H1 (cell line): ENCODE measurements at regions not wholly inside any gene's neighbourhood (a gene's known extent, or its start where the extent isn't known, plus 50 kb on each side); places are given as distances from the start of the nearest gene placed in this dataset.

Source experiments
- CTCF ChIA-PET: fragments of 300-600 bp; sonication (Branson Sonifier 250); formaldehyde crosslinking; loops from one replicate; lab custom pipeline; 2021; ENCODE audit not compliant: partially characterized antibody; lab: Charles Lee
- POLR2A ChIA-PET: fragments of 300-600 bp; sonication (Branson Sonifier 250); formaldehyde crosslinking; loops from one replicate; lab custom pipeline; 2021; ENCODE audit warnings: inconsistent platforms; ENCODE audit not compliant: partially characterized antibody; lab: Charles Lee
- DNase-seq, 2 experiments: peaks; one replicate each; pipeline versions ENCODE4 v3.0.0 to v3.0.0-alpha.2; 2010 to 2022; ENCODE audit warnings: low spot score in 2 of 2, low read depth in 1 of 2, mixed read lengths in 1 of 2
- FAIRE-seq: peaks from 2 replicates; lab custom pipeline; 2011; peaks lifted over from hg19 to GRCh38; lab: Jason Lieb, UNC
- H2AFZ ChIP-seq: 2 replicates; pipeline ENCODE4 v1.8.1; 2012; ENCODE audit warnings: low read length, inconsistent platforms
- H2AK5ac ChIP-seq: 2 replicates; pipeline ENCODE4 v1.6.1; 2013; ENCODE audit warnings: low read depth, low read length
- H2BK120ac ChIP-seq: replicated peaks from 2 replicates; pipeline ENCODE3; 2013; ENCODE audit warnings: low read depth, low read length, inconsistent platforms
- H2BK12ac ChIP-seq: 2 replicates; pipeline ENCODE4 v1.6.1; 2013; ENCODE audit warnings: low read depth, low read length
- H2BK15ac ChIP-seq: 2 replicates; pipeline ENCODE4 v1.6.1; 2013; ENCODE audit warnings: low read length
- H2BK20ac ChIP-seq: 2 replicates; pipeline ENCODE4 v1.6.1; 2013; ENCODE audit warnings: low read length
- H2BK5ac ChIP-seq: 2 replicates; pipeline ENCODE4 v1.6.1; 2013; ENCODE audit warnings: low read depth, low read length
- H3K14ac ChIP-seq: 2 replicates; pipeline ENCODE4 v1.6.1; 2013; ENCODE audit warnings: inconsistent platforms; ENCODE audit not compliant: insufficient read length
- H3K18ac ChIP-seq: 2 replicates; pipeline ENCODE4 v1.6.1; 2013; ENCODE audit warnings: low read length; ENCODE audit errors: extremely low read depth
- H3K23ac ChIP-seq: 2 replicates; pipeline ENCODE4 v1.6.1; 2013; ENCODE audit warnings: inconsistent platforms; ENCODE audit not compliant: insufficient read length
- H3K23me2 ChIP-seq: 2 replicates; pipeline ENCODE4 v1.6.1; 2013; ENCODE audit warnings: low read depth, low read length
- H3K27ac ChIP-seq: 2 replicates; pipeline ENCODE4 v1.6.1; 2011; ENCODE audit warnings: low read depth, low read length, inconsistent platforms
- H3K27me3 ChIP-seq, 4 experiments: replicated peaks in 1 of 4; 1 replicate in 1 of 4; 2 replicates in 3 of 4; pipeline versions ENCODE4 v1.6.1 to v1.8.1; 2011 to 2013; ENCODE audit warnings: low read length in 3 of 4, mild to moderate bottlenecking in 3 of 4, inconsistent platforms in 2 of 4, mixed read lengths in 2 of 4, moderate library complexity in 1 of 4; ENCODE audit not compliant: control insufficient read depth in 3 of 4, insufficient read depth in 3 of 4; ENCODE audit errors: extremely low read depth in 1 of 4
- H3K36me3 ChIP-seq, 4 experiments: 2 replicates each; pipeline versions ENCODE4 v1.6.1 to v1.8.1; 2011 to 2013; ENCODE audit warnings: mild to moderate bottlenecking in 4 of 4, low read length in 3 of 4, moderate library complexity in 2 of 4, control low read depth in 1 of 4, inconsistent platforms in 1 of 4; ENCODE audit not compliant: insufficient read depth in 4 of 4, control insufficient read depth in 2 of 4
- H3K4ac ChIP-seq: replicated peaks from 2 replicates; pipeline ENCODE3; 2013; ENCODE audit warnings: low read length, low read depth, mixed read lengths, inconsistent platforms; ENCODE audit not compliant: insufficient read length
- H3K4me1 ChIP-seq, 4 experiments: replicated peaks in 1 of 4; 1 replicate in 1 of 4; 2 replicates in 3 of 4; pipeline versions ENCODE4 v1.6.1 to v1.8.1; 2011 to 2013; ENCODE audit warnings: low read length in 3 of 4, inconsistent platforms in 2 of 4, mixed read lengths in 1 of 4; ENCODE audit not compliant: insufficient read depth in 4 of 4, control insufficient read depth in 3 of 4
- H3K4me2 ChIP-seq, 2 experiments: 2 replicates each; pipeline versions ENCODE4 v1.6.1 to v1.8.1; 2011 to 2013; ENCODE audit warnings: low read depth in 2 of 2, low read length in 2 of 2, control low read depth in 1 of 2, inconsistent platforms in 1 of 2, mild to moderate bottlenecking in 1 of 2; ENCODE audit not compliant: insufficient read depth in 1 of 2
- H3K4me3 ChIP-seq, 4 experiments: fragments of 200-600, 300-600 bp in 1 of 4; sonication (generic), shearing (Covaris generic), sonication (Bioruptor Twin) in 1 of 4; 2 replicates each; pipeline versions ENCODE4 v1.5.1 to v1.8.1; 2011 to 2016; ENCODE audit warnings: low read length in 4 of 4, low read depth in 3 of 4, control low read depth in 2 of 4, inconsistent platforms in 2 of 4, mild to moderate bottlenecking in 2 of 4, mixed read lengths in 1 of 4, moderate library complexity in 1 of 4; ENCODE audit not compliant: insufficient read depth in 2 of 4; ENCODE audit errors: extremely low read depth in 1 of 4
- H3K56ac ChIP-seq: replicated peaks from 2 replicates; pipeline ENCODE3; 2013; ENCODE audit warnings: low read depth, mild to moderate bottlenecking, mixed read lengths, low read length, inconsistent platforms; ENCODE audit not compliant: insufficient read length
- H3K79me1 ChIP-seq: 2 replicates; pipeline ENCODE4 v1.6.1; 2013; ENCODE audit warnings: low read depth, low read length, control low read depth
- H3K79me2 ChIP-seq, 2 experiments: 2 replicates each; pipeline versions ENCODE4 v1.6.1 to v1.8.1; 2012 to 2013; ENCODE audit warnings: low read length in 2 of 2, mild to moderate bottlenecking in 2 of 2, inconsistent platforms in 1 of 2; ENCODE audit not compliant: insufficient read depth in 2 of 2, control insufficient read depth in 1 of 2
- H3K9ac ChIP-seq, 4 experiments: replicated peaks in 1 of 4; 1 replicate in 1 of 4; 2 replicates in 3 of 4; pipeline versions ENCODE4 v1.6.1 to v1.8.1; 2011 to 2013; ENCODE audit warnings: low read depth in 3 of 4, low read length in 3 of 4, control low read depth in 2 of 4, mild to moderate bottlenecking in 2 of 4, moderate library complexity in 2 of 4, inconsistent platforms in 1 of 4; ENCODE audit errors: extremely low read depth in 1 of 4
- H3K9me3 ChIP-seq, 2 experiments: 2 replicates each; pipeline versions ENCODE4 v1.6.1 to v1.8.1; 2012 to 2013; ENCODE audit warnings: mild to moderate bottlenecking in 2 of 2, moderate library complexity in 2 of 2, control low read depth in 1 of 2, inconsistent platforms in 1 of 2, low read depth in 1 of 2, low read length in 1 of 2, mixed read lengths in 1 of 2; ENCODE audit not compliant: insufficient read depth in 2 of 2
- H4K20me1 ChIP-seq, 2 experiments: replicated peaks in 1 of 2; 2 replicates each; pipeline versions ENCODE3 to v1.8.1; 2011 to 2013; ENCODE audit warnings: inconsistent platforms in 2 of 2, low read length in 2 of 2, mild to moderate bottlenecking in 1 of 2; ENCODE audit not compliant: insufficient read depth in 2 of 2, control insufficient read depth in 1 of 2
- H4K5ac ChIP-seq: 2 replicates; pipeline ENCODE4 v1.6.1; 2013; ENCODE audit warnings: low read length, low read depth, mixed read lengths, inconsistent platforms; ENCODE audit not compliant: insufficient read length
- H4K8ac ChIP-seq: 2 replicates; pipeline ENCODE4 v1.8.0; 2013; ENCODE audit warnings: mild to moderate bottlenecking, moderate library complexity, low read length, inconsistent platforms; ENCODE audit not compliant: insufficient read depth; ENCODE audit errors: extremely low read depth
- H4K91ac ChIP-seq: replicated peaks from 2 replicates; pipeline ENCODE3; 2013; ENCODE audit warnings: low read length, mixed read lengths, inconsistent platforms; ENCODE audit not compliant: insufficient read length
- CTBP2 ChIP-seq: IDR thresholded peaks from 2 replicates; pipeline ENCODE4 v1.7.0; 2011; ENCODE audit warnings: borderline replicate concordance, mild to moderate bottlenecking, moderate library complexity, mixed read lengths, low read length; ENCODE audit not compliant: insufficient read depth, insufficient read length
- KDM4A ChIP-seq: IDR thresholded peaks from one replicate; pipeline ENCODE4 v1.7.1; 2012; ENCODE audit warnings: low read depth, mild to moderate bottlenecking, moderate library complexity, low read length, inconsistent platforms; ENCODE audit not compliant: severe bottlenecking
- MAFK ChIP-seq: IDR thresholded peaks from 2 replicates; pipeline ENCODE4 v1.6.1; 2012; ENCODE audit warnings: low read depth, mild to moderate bottlenecking, improper control_type of control experiment, low read length
- NANOG ChIP-seq: IDR thresholded peaks from 2 replicates; pipeline ENCODE4 v1.6.1; 2011; ENCODE audit warnings: low read length, low read depth, mild to moderate bottlenecking, inconsistent platforms; ENCODE audit not compliant: insufficient read depth, poor library complexity, severe bottlenecking
- POLR2AphosphoS5 ChIP-seq: IDR thresholded peaks from 2 replicates; pipeline ENCODE4 v1.6.1; 2011; ENCODE audit warnings: low read depth, low read length
- RFX5 ChIP-seq: IDR thresholded peaks from 2 replicates; pipeline ENCODE4 v1.6.1; 2011; ENCODE audit warnings: low read depth, low read length, improper control_type of control experiment, borderline replicate concordance
- SAP30 ChIP-seq: fragments of 300-600 bp; sonication (generic); IDR thresholded peaks from 2 replicates; pipeline ENCODE4 v1.7.1; 2012; ENCODE audit warnings: low read length, moderate library complexity, mild to moderate bottlenecking, inconsistent platforms; ENCODE audit not compliant: insufficient read depth, insufficient replicate concordance
- SIN3A ChIP-seq, 2 experiments: IDR thresholded peaks in 1 of 2; conservative IDR thresholded peaks in 1 of 2; 2 replicates each; pipeline ENCODE4 v1.6.1; 2011 to 2012; ENCODE audit warnings: low read length in 2 of 2, improper control_type of control experiment in 1 of 2, low read depth in 1 of 2, mild to moderate bottlenecking in 1 of 2
- SP2 ChIP-seq: IDR thresholded peaks from 2 replicates; pipeline ENCODE4 v1.6.1; 2012; ENCODE audit warnings: mild to moderate bottlenecking, low read length, inconsistent platforms
- SRF ChIP-seq: IDR thresholded peaks from 2 replicates; pipeline ENCODE4 v1.6.1; 2011; ENCODE audit warnings: mild to moderate bottlenecking, low read depth, low read length, moderate library complexity
- YY1 ChIP-seq: IDR thresholded peaks from 2 replicates; pipeline ENCODE4 v1.6.1; 2011; ENCODE audit warnings: low read depth, mild to moderate bottlenecking, low read length
- ZNF274 ChIP-seq: IDR thresholded peaks from 2 replicates; pipeline ENCODE4 v1.7.0; 2012; ENCODE audit warnings: low read length, borderline replicate concordance; ENCODE audit errors: extremely low read depth
- WGBS, 2 experiments: shearing (Covaris generic) in 1 of 2; methylation state at CpG; one replicate each; pipeline versions ENCODE4 v1.1.6 to v1.1.7; 2013 to 2015; ENCODE audit warnings: low lambda C conversion rate in 2 of 2, mixed read lengths in 2 of 2, inconsistent platforms in 1 of 2, low coverage in 1 of 2, missing lambda C conversion rate in 1 of 2; ENCODE audit not compliant: insufficient replicate concordance in 2 of 2, insufficient coverage in 1 of 2, insufficient read length in 1 of 2; ENCODE audit errors: extremely low coverage in 1 of 2, missing lambda C conversion rate in 1 of 2; 5-methylcytosine and 5-hydroxymethylcytosine counted together
- TF ChIP-seq, protein P1 (sequence below): IDR thresholded peaks from 2 replicates; pipeline ENCODE4 v1.6.1; 2011; ENCODE audit warnings: low read length, improper control_type of control experiment

DNA sequence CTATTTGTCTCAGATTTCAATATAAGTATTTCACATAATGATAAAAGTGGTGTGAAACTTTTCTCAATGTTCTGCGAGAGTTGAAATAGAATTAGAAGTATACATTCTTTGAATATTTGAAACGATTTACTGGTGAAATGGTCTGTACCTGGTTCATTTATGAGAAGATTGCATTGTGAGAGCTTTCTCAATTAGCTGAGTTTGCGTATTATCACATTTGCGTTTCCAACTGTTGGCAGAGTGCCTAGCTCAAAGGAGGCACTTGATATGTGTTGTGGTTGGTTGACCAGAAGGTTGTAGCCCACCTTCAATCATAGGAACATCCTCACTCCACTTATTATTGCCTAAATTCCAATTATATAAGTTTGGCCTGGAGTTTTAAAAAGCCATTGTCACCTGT is 58.8 kb upstream of the EXOC2 start:
- Histone ChIP-seq H2AK5ac (no peak overlapping the region), H3K9ac (no peak overlapping the region), H2BK12ac (no peak overlapping the region), H2BK15ac (no peak overlapping the region), H3K4me2 (no peak overlapping the region), H3K23me2 (no peaks in the 10 kb centered on the region), H2BK20ac (no peak overlapping the region), H3K9me3 (no peaks in the 10 kb centered on the region), H2AFZ (no peak overlapping the region), H3K36me3 (no peaks in the 10 kb centered on the region), H2BK120ac (no peak overlapping the region), H3K14ac (no peak overlapping the region), H4K20me1 (no peaks in the 10 kb centered on the region), H3K79me2 (no peaks in the 10 kb centered on the region), H3K56ac (no peak overlapping the region), H2BK5ac (no peak overlapping the region), H4K5ac (no peak overlapping the region), H3K27me3 (no peaks in the 10 kb centered on the region), H3K4ac (no peak overlapping the region), H4K91ac (no peak overlapping the region), H3K4me3 (no peak overlapping the region), H3K79me1 (no peaks in the 10 kb centered on the region), H3K4me1 (no peaks in the 10 kb centered on the region), H3K27ac (no peak overlapping the region), H3K23ac (no peak overlapping the region), H3K18ac (no peak overlapping the region), H4K8ac (no peak overlapping the region)
- WGBS, 2 experiments: 80% methylated on average over 4 of the region's 4 CpGs; no CpG with 5 or more reads in 1 of the 2 experiments
- DNase-seq (no peak), FAIRE-seq (no peak)
- POLR2A ChIA-PET: no interaction called here
- CTCF ChIA-PET: interaction anchor here (0.5 kb wide), 1 partner anchor 841 kb away, joined by 4 read pairs; no protein-coding TSS in a partner anchor
- no peak for TF ChIP-seq SIN3A (conservative IDR thresholded peaks at IDR 0.05 in 1 of 2, IDR thresholded peaks at IDR 0.05 in 1 of 2; ENCODE audit: low read depth in 1 of 2, low read length in 2 of 2)
- TF ChIP-seq SAP30: no peak
- no peak for TF ChIP-seq ZNF274
- TF ChIP-seq SRF: no peak
- TF ChIP-seq KDM4A: no peak
- no peak for TF ChIP-seq RFX5
- TF ChIP-seq MAFK: no peak
- TF ChIP-seq NANOG: no peak
- no peak for TF ChIP-seq YY1
- no peak for TF ChIP-seq POLR2AphosphoS5
- no peak for TF ChIP-seq CTBP2
- no peak for TF ChIP-seq SP2
- TF ChIP-seq, protein P1, sequence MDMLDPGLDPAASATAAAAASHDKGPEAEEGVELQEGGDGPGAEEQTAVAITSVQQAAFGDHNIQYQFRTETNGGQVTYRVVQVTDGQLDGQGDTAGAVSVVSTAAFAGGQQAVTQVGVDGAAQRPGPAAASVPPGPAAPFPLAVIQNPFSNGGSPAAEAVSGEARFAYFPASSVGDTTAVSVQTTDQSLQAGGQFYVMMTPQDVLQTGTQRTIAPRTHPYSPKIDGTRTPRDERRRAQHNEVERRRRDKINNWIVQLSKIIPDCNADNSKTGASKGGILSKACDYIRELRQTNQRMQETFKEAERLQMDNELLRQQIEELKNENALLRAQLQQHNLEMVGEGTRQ: no peak
